SH-SY5Y (cell line): ENCODE measurements at regions not wholly inside any gene's neighbourhood (a gene's known extent, or its start where the extent isn't known, plus 50 kb on each side); places are given as distances from the start of the nearest gene placed in this dataset.

Experiments used
- GATA2 ChIP-seq: IDR thresholded peaks from 2 replicates; pipeline ENCODE4 v1.6.1; 2011; ENCODE audit warnings: mild to moderate bottlenecking, low read depth, low read length
- GATA3 ChIP-seq: IDR thresholded peaks from 2 replicates; pipeline ENCODE4 v1.6.1; 2011; ENCODE audit warnings: low read depth, mild to moderate bottlenecking, low read length, moderate library complexity

DNA sequence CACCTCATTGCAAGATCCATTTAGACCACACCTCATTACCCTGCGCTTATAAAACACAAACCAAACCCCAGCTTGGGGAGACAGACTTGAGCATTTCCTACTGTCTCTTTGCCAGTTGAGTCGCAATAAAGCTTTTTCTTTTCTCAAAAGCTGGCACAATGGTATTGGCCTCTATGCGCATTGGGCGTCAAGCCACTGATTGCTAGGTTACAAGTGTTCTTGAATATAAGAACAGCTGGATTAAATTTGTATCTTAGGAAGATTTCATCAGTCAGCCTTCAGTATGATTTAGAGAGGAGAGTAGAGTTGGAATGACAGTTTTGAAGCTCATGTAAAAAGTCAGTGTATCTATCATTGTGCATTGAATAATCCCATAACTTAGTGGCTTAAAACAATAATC, 84.9 kb upstream of the RAB4A start:
- no peak for TF ChIP-seq GATA2

DNA sequence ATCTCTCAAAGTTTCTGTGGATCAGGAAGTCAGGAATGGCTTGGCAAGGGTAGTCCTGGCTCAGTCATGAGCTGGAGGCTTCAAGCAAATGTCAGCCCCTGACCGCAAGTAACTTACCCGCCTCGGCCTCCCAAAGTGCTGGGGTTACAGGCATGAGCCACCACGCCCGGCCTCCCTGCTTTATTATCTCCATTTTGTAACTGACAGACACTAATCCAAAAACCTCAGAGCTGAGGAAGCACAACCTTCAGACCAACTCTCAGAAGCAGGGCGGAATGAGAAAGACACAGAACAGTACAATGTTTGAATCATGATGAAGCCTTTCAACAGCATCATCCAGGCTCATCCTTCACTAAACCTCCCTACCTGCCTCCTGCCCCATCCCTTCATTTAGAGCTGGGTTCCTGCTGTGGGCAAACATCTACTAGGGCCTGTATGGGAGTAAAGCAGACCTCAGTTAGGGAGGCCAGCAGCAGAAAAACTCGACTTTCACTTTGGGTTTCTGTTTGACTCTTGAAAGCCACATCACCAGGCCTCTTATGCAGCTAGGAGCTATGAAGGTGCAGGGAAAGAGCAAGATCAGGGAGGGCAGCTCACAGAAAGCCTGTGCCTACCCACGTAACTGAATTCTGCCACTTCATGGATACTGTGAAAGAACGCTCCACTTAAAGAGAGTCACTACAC, 84.4 kb upstream of the RAB4A start:
- no peak for TF ChIP-seq GATA3
- TF ChIP-seq GATA2, result no peak

DNA sequence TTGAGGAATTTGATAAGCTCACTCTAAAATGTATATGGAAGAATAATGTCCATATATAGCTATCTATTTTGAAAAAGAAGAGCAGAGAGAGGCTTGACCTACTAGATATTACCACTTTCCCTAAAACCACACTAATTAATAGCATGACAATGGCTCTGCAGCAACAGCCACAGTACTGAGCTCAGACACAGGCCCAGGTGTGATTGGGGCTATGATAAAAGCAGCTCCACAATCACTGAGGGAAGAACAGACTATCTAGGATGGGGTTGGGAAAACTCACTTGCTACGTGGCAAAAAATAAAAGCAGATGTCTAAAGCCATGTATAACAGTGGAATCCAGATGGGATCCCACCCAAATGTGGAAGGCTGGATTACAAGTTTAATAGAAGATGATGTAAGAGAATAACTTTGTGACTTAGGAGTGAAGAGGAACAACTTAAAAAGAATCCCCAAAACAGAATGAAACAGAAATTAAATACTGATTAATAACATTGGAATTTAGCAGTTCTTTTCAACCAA, 80.8 kb upstream of the RAB4A start:
- 0 out of 2 replicates have a peak, but pooled peaks have one; percentile 33 for TF ChIP-seq GATA3
- TF ChIP-seq GATA2, result peak; percentile 69

DNA sequence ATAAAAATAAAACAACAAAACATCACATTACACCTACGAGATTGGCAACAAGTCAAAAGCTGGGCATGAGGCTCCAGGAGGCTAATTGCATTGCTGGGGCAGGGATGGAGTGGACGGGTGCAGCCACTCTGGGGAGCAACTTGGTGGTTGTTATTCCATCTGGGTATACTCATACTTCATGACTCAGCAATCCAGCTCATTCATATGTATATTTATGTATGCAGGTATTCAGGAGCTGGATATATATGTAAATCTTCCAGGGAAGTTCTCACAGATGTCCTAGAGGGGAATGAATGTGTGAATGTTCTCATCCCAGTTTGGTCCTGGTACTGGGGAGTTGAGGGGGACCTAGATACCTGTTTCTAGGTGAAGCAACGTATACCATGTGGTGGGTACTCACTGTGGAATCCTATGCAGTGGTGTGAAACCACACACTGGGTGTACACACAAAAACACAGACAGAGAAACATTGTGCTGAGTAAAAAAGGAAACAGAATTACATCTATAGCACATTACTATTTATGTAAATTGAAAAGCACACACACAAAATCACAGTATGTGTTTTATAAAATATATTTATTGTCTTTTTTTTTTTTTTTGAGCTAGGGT, 79.7 kb upstream of the RAB4A start:
- TF ChIP-seq GATA2, result no peak
- TF ChIP-seq GATA3, result no peak

DNA sequence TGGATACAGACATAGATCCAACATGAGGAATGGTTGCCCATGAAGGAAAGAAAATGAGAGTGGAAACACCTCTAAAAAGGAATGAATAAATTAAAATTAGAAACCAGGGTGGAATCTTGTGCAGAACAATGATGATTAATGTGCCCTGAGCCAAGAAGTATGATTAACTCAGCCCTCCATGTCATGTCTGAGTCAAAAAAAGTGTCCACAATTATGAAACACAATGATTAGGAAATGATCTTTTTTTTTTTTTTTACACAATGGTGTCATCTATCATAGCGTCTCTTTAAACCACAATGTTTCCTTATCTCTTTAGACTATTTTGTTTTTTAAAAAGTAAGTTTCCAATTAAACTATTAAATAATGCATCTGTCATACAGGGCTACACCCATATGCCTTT, 78.9 kb upstream of the RAB4A start:
- no peak for TF ChIP-seq GATA3
- TF ChIP-seq GATA2, result no peak

DNA sequence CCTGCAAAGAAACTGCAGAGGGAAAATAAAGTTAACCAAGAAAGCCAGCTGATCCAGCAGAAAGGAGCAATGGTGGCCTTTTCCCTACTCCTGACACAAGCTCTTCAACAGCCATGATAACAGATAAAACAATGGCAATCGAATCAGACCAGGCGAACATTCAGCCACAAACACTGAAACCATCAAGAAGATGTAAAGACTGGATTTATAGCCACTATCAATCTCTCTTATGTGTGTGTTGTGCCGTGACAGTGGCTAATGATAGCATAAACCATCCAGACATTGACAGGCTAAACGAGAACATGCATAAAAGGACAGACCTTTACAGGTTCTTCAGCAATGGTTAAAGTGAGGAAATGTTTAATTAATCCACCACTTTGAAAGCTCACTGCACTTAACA, 78.1 kb upstream of the RAB4A start:
- TF ChIP-seq GATA3, result no peak
- TF ChIP-seq GATA2, result no peak

DNA sequence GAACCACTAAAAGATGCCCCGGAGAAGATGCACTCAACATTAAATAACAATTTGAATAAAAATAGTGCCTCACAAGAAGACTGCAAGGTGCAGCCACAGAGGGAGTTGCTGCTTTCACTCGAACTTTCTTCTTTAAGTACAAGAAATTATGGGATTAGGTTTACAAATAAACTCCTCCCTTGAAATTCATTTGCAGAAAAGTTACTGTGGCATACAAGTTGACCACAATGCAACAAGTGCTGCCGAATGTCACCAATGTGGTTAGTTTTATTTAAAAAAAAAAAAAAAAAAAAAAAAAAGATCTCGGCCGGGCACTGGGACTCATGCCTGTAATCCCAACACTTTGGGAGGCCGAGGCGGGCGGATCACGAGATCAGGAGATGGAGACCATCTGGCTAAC, 76.8 kb upstream of the RAB4A start:
- TF ChIP-seq GATA3, result no peak
- no peak for TF ChIP-seq GATA2

DNA sequence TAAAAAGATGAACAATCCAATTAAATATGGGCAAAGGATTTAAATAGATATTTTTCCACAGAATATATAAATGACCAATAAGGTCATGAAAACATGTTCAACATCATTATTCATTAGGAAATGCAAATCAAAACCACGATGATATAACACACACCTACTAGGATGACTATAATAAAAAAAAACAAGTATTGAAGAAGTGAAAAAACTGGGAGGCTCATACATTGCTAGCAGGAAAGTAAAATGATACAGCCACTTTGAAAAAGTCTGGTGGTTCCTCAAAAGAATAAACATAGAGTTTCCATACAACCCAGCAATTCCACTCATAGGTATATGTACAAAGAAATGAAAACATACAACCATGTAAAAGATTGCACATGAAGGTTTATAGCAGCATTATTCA, 75.7 kb upstream of the RAB4A start:
- no peak for TF ChIP-seq GATA2
- TF ChIP-seq GATA3, result no peak

DNA sequence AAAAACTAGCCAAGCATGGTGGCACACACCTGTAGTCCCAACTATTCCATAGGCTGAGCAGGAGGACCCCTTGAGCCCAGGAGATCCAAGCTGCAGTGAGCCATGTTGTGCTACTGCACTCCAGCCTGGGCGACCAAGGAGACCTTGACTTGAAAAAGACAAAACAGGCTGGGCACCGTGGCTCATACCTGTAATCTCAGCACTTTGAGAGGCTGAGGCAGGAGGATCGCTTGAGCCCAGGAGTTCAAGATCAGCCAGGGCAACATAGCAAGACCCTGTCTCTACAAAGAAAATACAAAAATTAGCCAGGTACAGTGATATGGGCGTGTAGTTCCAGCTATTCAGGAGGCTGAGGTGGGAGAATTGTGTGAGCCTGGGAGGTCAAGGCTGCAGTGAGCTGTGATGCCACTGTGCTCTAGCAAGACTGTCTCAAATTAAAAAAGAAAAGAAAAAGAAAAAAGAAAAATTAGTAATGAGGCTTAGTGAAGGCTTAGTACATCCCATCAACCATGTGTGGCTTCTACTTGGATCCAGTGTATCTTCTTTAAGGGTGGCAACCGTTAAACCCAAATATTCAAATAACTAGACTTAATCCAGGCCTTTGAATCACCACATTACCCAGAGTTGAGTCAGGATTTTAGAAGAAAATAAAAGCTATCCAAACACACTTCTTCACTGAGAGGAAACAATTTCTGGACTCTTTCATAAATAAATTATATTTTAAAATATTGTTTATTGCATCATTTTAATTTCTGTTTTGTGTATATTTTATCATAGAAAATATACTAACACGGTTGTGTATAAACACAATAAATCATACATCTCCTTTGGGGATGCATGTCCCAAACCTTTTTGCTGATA, 74.3 kb upstream of the RAB4A start:
- no peak for TF ChIP-seq GATA2
- no peak for TF ChIP-seq GATA3

DNA sequence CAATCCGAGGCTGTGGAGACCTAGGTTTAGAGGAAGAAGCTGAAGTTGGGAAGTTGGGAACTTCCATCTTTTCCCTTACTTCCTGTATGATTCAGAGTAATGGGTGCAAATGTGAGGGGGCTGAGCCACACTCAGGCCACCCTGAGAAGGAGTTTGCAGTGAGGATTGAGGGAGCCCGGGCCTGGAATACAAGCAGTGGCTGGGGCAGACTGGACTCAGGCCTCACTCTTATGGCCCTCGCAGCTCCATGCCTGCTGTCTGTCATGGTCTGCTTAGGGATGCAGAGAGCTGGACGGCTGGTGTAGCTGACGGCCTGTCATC, 73.7 kb upstream of the RAB4A start:
- TF ChIP-seq GATA2 (no peak), GATA3 (no peak)

DNA sequence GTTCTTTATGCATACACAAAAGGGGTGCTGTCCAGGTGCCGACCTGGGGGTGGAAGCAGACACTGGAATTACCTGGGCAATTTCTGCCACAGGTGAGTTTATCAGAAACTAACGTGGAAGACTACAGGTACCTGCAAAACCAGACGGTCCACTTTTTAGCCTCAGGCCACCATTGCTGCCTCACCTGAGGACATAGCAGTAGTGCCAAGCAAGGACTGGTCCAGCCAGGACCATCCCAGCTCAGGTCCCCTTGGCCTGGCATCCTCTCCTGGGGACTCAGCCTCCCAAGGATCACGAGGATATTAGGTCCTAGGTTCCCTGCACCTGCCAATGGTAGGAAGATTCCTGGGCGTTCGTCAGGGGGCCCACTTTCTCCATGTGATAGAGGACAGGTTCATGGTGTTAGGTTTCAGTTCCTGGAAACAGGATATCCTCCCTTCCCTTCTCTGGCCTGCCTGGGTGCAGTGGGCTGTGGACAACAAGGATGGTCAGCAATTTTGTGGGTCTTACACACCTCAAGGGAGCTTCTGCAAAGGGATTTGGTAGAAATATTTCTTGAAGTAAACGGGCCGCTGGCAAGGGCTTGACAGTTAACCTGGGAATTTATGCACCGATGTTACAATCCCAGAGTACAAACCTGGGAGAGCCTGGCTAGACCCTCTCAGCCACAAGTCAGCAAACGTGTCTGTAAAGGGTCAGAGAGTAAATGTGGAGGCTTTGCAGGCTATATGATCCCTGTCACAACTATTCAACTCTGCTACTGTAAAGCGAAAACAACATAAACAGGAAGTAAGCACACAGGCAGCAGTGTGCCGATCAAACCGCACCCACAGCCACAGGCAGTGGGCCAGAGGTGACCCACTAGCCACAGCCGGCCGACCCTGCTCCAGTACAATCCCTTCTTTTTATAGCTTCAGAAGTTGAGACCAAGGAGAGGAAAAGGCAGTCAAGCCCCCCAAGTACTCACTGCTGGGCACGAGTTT, 71.4 kb upstream of the RAB4A start:
- TF ChIP-seq GATA2, result no peak
- TF ChIP-seq GATA3, result no peak

DNA sequence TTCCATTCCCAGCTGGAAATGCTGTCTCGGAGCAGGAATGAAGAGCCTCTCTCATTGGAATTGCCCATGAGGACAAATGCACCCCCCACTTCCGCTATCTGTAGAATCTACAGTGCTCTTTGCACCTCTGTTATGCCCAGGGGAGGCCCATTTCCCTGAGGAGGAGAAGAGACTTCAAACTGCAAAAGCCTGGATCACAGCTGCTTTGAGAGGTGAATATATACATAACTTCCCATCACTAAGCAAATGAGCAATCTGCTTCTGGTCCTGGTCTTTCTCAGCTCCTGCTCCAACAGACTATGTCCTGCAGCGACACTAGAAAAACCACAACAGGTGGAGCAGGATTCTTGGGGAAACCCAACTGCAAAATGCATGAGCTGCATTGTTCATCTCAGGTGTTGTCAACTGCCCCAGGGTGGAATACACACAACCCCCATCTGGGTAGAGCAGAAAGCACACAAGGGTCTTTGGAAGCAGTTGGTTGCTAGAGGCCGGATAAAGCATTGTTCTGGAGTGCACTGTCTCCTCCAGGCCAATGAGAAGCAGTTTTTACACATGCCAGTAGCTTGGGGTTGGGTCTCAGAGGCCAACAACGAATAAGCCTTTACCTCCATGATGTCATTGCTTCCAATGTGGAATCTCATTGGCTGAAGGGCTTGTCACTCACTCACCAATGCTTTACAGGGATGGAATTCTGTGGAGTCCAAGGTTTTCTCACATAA, 67.7 kb upstream of the RAB4A start:
- TF ChIP-seq GATA3, result no peak
- no peak for TF ChIP-seq GATA2

DNA sequence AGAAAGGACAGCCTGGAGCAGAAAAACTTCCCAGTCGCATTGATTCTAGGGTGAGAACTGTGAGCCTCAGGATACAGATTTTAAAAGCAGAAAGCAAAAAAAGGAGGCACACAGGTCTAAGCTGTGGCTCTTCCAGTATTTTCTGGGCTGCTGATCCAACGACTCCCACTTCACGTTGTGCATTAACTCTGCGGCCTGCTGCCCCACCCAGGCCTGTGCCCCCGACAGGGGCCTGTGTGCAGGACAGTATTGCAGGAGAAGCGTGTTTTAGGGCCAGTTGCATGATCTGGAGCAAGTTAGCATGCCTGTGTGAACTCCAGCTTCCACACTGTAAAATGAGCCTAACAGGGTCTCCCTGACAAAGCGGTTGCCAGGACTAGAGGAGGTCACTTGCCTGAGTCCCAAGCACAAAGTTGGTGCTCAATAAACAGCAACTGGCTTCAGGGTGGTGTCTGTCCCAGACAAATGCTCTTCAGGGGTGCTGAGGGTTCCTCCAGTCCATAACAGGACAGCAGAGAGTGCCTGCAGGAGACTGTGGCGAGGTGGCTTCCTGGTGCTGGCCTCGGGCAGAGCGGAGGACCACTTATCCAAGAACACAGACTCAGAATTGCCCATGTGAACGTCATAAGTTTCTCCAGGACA, 66.8 kb upstream of the RAB4A start:
- TF ChIP-seq GATA3 (no peak), GATA2 (no peak)
